Aorta (tissue), 5 donors: ENCODE measurements at regions not wholly inside any gene's neighbourhood (a gene's known extent, or its start where the extent isn't known, plus 50 kb on each side); places are given as distances from the start of the nearest gene placed in this dataset.

Source experiments
- ATAC-seq: fragments of 200-7000 bp; cut with Tn5 transposase; one replicate; pipeline ENCODE4 v1.9.1; 2022; ENCODE audit warnings: moderate library complexity; ENCODE audit not compliant: low FRiP score
- DNase-seq, 2 donors: peaks; one replicate each; pipeline ENCODE4 v3.0.0-alpha.2; 2020
- H3K27ac ChIP-seq, 2 donors: one replicate each; pipeline ENCODE4 v1.5.1; 2013; ENCODE audit warnings: low read length in 2 of 2, mild to moderate bottlenecking in 2 of 2, moderate library complexity in 2 of 2, control low read depth in 1 of 2, inconsistent platforms in 1 of 2, low read depth in 1 of 2
- H3K27me3 ChIP-seq, 2 donors: one replicate each; pipeline ENCODE4 v1.6.1; 2013; ENCODE audit warnings: control low read depth in 1 of 2, low read length in 1 of 2, mild to moderate bottlenecking in 1 of 2, moderate library complexity in 1 of 2; ENCODE audit not compliant: insufficient read depth in 2 of 2, control insufficient read depth in 1 of 2
- H3K36me3 ChIP-seq, 2 donors: one replicate each; pipeline ENCODE4 v1.6.1; 2013; ENCODE audit warnings: control low read depth in 1 of 2, low read length in 1 of 2, mild to moderate bottlenecking in 1 of 2; ENCODE audit not compliant: insufficient read depth in 2 of 2, control insufficient read depth in 1 of 2
- H3K4me1 ChIP-seq, 2 donors: one replicate each; pipeline ENCODE4 v1.6.1; 2013; ENCODE audit warnings: low read length in 2 of 2, control low read depth in 1 of 2, mild to moderate bottlenecking in 1 of 2, moderate library complexity in 1 of 2; ENCODE audit not compliant: insufficient read depth in 2 of 2, control insufficient read depth in 1 of 2
- H3K4me3 ChIP-seq, 2 donors: one replicate each; pipeline ENCODE4 v1.5.1; 2013; ENCODE audit warnings: low read length in 2 of 2, control low read depth in 1 of 2, mild to moderate bottlenecking in 1 of 2
- H3K9me3 ChIP-seq: one replicate; pipeline ENCODE4 v1.6.1; 2013; ENCODE audit warnings: mild to moderate bottlenecking, low read length; ENCODE audit not compliant: control insufficient read depth
- WGBS, 2 donors: extraction: QIAGEN DNeasy Blood & Tissue Kit; methylation state at CpG; one replicate each; pipeline ENCODE4 v1.1.7; 2013; 5-methylcytosine and 5-hydroxymethylcytosine counted together
- intact Hi-C, 2 donors: fragments of 100-400 bp; cut with DNase I; formaldehyde crosslinking; loops; one replicate each; pipeline versions ENCODE4 v1.14.2 to v1.15.0; 2022
- donor health status: healthy with polysubstance abuse.
- donor health status: Bipolar disorder and iron deficiency.
- donor health status: DM: no; HTN: no; CAD: no.
- donor health status: DM: no; HTN: no; CAD: no.
- donor health status: DM: yes; HTN: yes; CAD: no.

DNA sequence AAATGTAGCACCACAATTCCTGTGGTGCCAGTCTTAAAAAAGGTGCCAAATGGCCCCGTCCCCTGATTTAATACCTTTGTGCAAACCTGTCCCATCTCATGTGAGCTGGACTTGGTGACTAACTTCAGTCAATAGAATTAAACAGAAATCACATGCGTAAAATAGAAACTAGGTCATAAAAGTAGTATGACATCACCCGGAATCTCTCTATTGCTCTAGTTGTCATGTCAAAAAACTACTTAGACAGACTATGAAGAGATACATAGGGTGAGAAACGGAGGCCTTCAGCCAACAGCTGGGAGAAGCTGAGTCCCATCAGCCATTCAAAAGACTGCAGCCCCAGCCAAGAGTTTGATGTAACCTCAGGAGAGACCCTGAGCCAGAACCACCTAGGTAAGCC is 293.5 kb upstream of the HS3ST1 start:
- 87% methylated on average over 4 of the region's 4 CpGs for WGBS, 2 donors
- H3K4me1 ChIP-seq, result no peaks in the 10 kb centered on the region
- no peaks in the 10 kb centered on the region for H3K27me3 ChIP-seq
- ATAC-seq, result no peak
- H3K36me3 ChIP-seq, result no peaks in the 10 kb centered on the region
- H3K9me3 ChIP-seq, result no peaks in the 10 kb centered on the region
- no peak for DNase-seq
- no peak overlapping the region for H3K27ac ChIP-seq
- no peak overlapping the region for H3K4me3 ChIP-seq
- intact Hi-C loops, result loop anchor here in 1 of 2 donors (10.0 kb wide), 1 partner anchor 1137 kb away; no protein-coding TSS in a partner anchor

GRCh38 chr4:11720292-11720691 is 291.6 kb upstream of the HS3ST1 start:
- no peaks in the 10 kb centered on the region for H3K4me1 ChIP-seq
- H3K4me3 ChIP-seq, result no peak overlapping the region
- no peaks in the 10 kb centered on the region for H3K9me3 ChIP-seq
- H3K27ac ChIP-seq, result no peak overlapping the region
- intact Hi-C loops, result loop anchor here in 1 of 2 donors (10.0 kb wide), 1 partner anchor 1135 kb away; no protein-coding TSS in a partner anchor
- H3K27me3 ChIP-seq, result no peaks in the 10 kb centered on the region
- WGBS, 2 donors, result 3 to 4% methylated on average over 1 of the region's 1 CpG
- DNase-seq, result no peak
- no peak for ATAC-seq
- H3K36me3 ChIP-seq, result no peaks in the 10 kb centered on the region

DNA sequence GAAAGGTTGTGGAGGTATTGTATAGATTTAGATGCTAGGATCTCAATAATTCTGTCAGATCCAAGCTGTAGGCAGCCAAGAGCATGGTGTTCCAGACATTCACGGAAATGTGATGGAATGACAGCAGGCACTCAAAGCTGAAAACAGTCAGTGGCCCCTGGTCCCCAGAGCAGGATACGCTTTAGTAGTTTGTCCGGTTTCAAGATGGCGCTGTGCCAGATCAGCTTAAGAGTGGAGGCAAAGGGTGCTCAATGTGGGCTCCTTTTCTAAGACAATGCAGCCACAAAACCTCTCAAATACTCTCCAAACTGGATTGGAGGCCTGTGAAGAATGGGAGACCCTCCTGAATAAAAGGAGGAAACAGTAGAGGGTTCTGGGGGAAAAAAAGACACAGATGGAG is 291.2 kb upstream of the HS3ST1 start:
- H3K27ac ChIP-seq, result no peak overlapping the region

DNA sequence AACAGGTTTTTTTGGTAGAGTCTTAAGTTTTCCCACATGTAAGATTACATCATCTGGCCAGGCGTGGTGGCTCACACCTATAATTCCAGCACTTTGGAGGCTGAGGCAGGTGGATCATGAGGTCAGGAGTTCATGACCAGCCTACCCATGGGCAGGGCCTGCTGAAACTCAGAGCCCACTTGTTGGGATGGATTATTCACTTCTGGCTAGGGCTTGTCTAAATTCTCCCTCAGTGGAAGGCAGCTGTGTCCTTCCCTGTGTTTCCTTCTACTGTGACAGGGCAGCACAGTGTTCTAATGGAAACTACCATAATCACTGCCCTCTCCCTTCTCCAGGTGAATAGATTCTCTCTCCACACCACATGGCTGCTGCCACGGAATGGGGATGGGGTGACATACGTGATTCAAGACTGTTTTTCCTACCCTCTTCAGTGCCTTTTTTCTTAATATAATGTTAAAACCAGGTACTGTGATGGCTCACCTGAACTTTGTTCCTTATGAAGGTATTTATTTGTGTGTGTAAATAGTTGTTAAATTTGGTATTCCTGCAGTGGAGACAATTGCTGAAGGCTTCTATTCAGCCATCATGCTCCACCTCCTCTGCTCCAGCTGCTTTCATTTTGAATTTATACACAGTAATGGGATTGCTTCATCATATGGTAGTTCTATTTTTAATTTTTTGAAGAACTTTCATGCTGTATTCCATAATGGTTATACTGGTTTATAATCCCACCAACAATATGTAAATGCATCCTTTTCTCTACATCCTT is 287.2 kb upstream of the HS3ST1 start:
- no peak overlapping the region for H3K4me3 ChIP-seq
- DNase-seq (no peak), ATAC-seq (no peak)
- no peak overlapping the region for H3K27ac ChIP-seq
- no peaks in the 10 kb centered on the region for H3K27me3 ChIP-seq
- 93 to 94% methylated on average over 3 of the region's 3 CpGs for WGBS, 2 donors
- no peaks in the 10 kb centered on the region for H3K9me3 ChIP-seq
- H3K4me1 ChIP-seq, result no peaks in the 10 kb centered on the region
- intact Hi-C loops, result no loop called here
- no peaks in the 10 kb centered on the region for H3K36me3 ChIP-seq

More for the DNA sequence above, 291.2 kb upstream of the HS3ST1 start:
- Histone ChIP-seq H3K36me3 (no peaks in the 10 kb centered on the region), H3K4me3 (no peak overlapping the region), H3K4me1 (no peaks in the 10 kb centered on the region), H3K27me3 (no peaks in the 10 kb centered on the region), H3K9me3 (no peaks in the 10 kb centered on the region)
- no peak for DNase-seq
- intact Hi-C loops, result loop anchor here in 1 of 2 donors (10.0 kb wide), 1 partner anchor 1135 kb away; no protein-coding TSS in a partner anchor
- no peak for ATAC-seq
- WGBS, 2 donors, result 94% methylated on average over 4 of the region's 4 CpGs

- no peak for ATAC-seq
- H3K4me3 ChIP-seq, result no peak overlapping the region
- WGBS, 2 donors, result 62 to 70% methylated on average over 3 of the region's 3 CpGs
- no peak overlapping the region for H3K27ac ChIP-seq
- DNase-seq, result no peak
- no peaks in the 10 kb centered on the region for H3K9me3 ChIP-seq
- H3K27me3 ChIP-seq, result no peaks in the 10 kb centered on the region
- intact Hi-C loops, result no loop called here
- no peaks in the 10 kb centered on the region for H3K4me1 ChIP-seq
- H3K36me3 ChIP-seq, result no peaks in the 10 kb centered on the region
These were observed 281.9 kb upstream of the HS3ST1 start for GRCh38 chr4:11710453-11711093.

- Histone ChIP-seq H3K36me3 (no peaks in the 10 kb centered on the region), H3K4me1 (no peaks in the 10 kb centered on the region), H3K27me3 (no peaks in the 10 kb centered on the region), H3K27ac (no peak overlapping the region), H3K4me3 (no peak overlapping the region), H3K9me3 (no peaks in the 10 kb centered on the region)
- 25 to 47% methylated on average over 1 of the region's 1 CpG for whole genome bisulfite sequencing, 2 donors
- intact Hi-C loops, result no loop called here
- ATAC-seq (no peak), DNase-seq (no peak)
These were observed 275.6 kb upstream of the HS3ST1 start for GRCh38 chr4:11704186-11704830.

DNA sequence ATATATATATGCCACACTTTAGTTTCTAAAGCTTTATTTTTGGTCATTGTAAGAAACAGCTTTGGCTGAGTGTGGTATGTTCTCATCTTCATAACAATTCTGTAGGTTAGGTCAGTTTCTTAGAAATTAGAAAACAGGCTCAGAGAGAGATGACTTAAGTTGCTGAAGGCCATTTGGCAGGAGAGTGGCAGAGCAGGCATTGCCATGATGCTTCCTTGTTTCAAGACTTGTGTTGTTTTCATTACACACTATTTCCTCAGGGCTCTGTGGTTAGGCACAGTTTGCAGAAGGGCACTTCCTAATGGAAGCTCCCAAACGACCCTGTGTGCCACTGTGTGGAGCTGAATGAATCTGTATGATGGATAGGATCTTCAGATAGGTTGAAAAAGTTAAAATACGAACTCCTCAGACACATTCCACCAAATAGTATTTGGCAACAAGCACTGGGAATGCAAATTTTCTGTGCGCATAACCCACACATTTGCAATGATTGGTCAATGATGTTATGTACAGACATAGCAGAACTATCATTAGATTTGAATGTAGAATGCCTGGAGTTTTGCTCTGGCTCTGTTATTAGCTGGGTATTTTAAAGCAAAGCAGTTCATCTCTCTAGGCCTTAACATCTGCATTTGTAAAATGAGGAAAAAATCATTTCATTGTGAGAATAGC is 274.3 kb upstream of the HS3ST1 start:
- ATAC-seq (no peak), DNase-seq (no peak)
- no peaks in the 10 kb centered on the region for H3K36me3 ChIP-seq
- no peaks in the 10 kb centered on the region for H3K9me3 ChIP-seq
- 71 to 72% methylated on average over 3 of the region's 3 CpGs for WGBS, 2 donors
- no peak overlapping the region for H3K4me3 ChIP-seq
- intact Hi-C loops, result no loop called here
- H3K27ac ChIP-seq, result no peak overlapping the region
- no peaks in the 10 kb centered on the region for H3K27me3 ChIP-seq
- no peaks in the 10 kb centered on the region for H3K4me1 ChIP-seq

DNA sequence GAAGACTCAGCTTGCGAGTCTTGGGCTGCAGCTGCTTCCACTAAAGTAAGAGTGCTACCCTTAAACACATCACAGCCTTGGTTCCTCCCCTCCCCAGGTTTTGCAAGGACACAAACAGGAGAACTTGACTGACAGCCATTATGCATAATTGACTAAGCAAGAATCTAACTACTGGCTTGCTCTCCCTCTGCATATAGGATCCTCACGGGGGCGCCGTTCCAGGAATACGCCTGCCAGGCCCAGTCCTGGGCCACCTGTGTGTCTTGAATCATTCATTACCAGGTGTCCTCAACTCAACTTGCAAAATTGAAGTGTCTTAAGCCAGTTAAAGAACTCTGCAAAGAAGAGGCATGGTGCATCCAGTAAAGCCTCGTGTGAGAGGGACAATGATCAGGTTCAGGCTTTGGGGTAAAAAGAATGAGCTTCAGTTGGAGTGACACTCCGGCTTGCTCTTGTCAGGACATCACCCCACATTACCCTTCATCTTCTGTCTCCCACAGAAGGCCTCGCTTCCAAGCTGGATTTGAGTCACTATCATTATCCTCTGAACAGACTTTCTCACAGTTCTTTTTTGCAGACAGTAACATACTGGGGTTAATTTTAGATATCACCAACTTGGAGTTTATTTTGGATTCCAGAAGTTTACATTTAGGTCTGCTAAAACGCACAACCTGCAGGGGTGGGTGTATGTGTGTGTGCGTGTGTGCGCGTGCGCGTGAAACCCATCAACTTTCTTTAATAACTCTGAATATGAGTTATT is 273.5 kb upstream of the HS3ST1 start:
- no peaks in the 10 kb centered on the region for H3K36me3 ChIP-seq
- WGBS, 2 donors, result 58 to 63% methylated on average over 14 of the region's 14 CpGs
- intact Hi-C loops, result no loop called here
- H3K4me1 ChIP-seq, result no peaks in the 10 kb centered on the region
- H3K9me3 ChIP-seq, result no peaks in the 10 kb centered on the region
- H3K4me3 ChIP-seq, result no peak overlapping the region
- no peak for DNase-seq
- no peak overlapping the region for H3K27ac ChIP-seq
- H3K27me3 ChIP-seq, result no peaks in the 10 kb centered on the region
- no peak for ATAC-seq
